Keratinocyte (primary cell): ENCODE measurements at regions not wholly inside any gene's neighbourhood (a gene's known extent, or its start where the extent isn't known, plus 50 kb on each side); places are given as distances from the start of the nearest gene placed in this dataset.

ENCODE experiments used
- DNase-seq: peaks from one replicate; pipeline ENCODE4 v3.0.0-alpha.2; 2011; ENCODE audit warnings: low read depth, missing footprints, low spot score
- FAIRE-seq: peaks from 2 replicates; lab custom pipeline; 2011; peaks lifted over from hg19 to GRCh38; lab: Jason Lieb, UNC
- H2AFZ ChIP-seq: 2 replicates; pipeline ENCODE4 v1.6.0; 2012; ENCODE audit warnings: low read length, control low read depth, inconsistent platforms; ENCODE audit not compliant: control insufficient read depth
- H3K27ac ChIP-seq: 2 replicates; pipeline ENCODE4 v1.5.1; 2011; ENCODE audit warnings: low read length; ENCODE audit not compliant: control insufficient read depth, insufficient read depth
- H3K27me3 ChIP-seq: 3 replicates; pipeline ENCODE4 v1.6.0; 2011; ENCODE audit warnings: low read length; ENCODE audit not compliant: control insufficient read depth, insufficient read depth; ENCODE audit errors: extremely low read depth
- H3K36me3 ChIP-seq, 2 experiments: 2 replicates in 1 of 2; 3 replicates in 1 of 2; pipeline ENCODE4 v1.5.1; 2011; ENCODE audit warnings: low read length in 2 of 2, mild to moderate bottlenecking in 1 of 2; ENCODE audit not compliant: control insufficient read depth in 2 of 2, insufficient read depth in 2 of 2; ENCODE audit errors: extremely low read depth in 1 of 2
- H3K4me1 ChIP-seq: 3 replicates; pipeline ENCODE4 v1.5.1; 2011; ENCODE audit warnings: low read length; ENCODE audit not compliant: control insufficient read depth, insufficient read depth; ENCODE audit errors: extremely low read depth
- H3K4me2 ChIP-seq: 3 replicates; pipeline ENCODE4 v1.6.0; 2011; ENCODE audit warnings: low read depth, low read length; ENCODE audit not compliant: control insufficient read depth, insufficient read depth; ENCODE audit errors: extremely low read depth
- H3K4me3 ChIP-seq, 3 experiments: fragments of 200-600 bp in 1 of 3; sonication (generic) in 1 of 3; 2 replicates in 2 of 3; 3 replicates in 1 of 3; pipeline ENCODE4 v1.5.1; 2011 to 2016; ENCODE audit warnings: low read length in 3 of 3, mild to moderate bottlenecking in 3 of 3, control low read depth in 2 of 3, inconsistent platforms in 1 of 3, low read depth in 1 of 3, mixed read lengths in 1 of 3, mixed run types in 1 of 3, moderate library complexity in 1 of 3; ENCODE audit not compliant: control insufficient read depth in 2 of 3, insufficient read depth in 2 of 3; ENCODE audit errors: extremely low read depth in 1 of 3
- H3K79me2 ChIP-seq: 2 replicates; pipeline ENCODE4 v1.6.0; 2012; ENCODE audit warnings: low read length; ENCODE audit not compliant: control insufficient read depth, insufficient read depth
- H3K9ac ChIP-seq: 3 replicates; pipeline ENCODE4 v1.6.0; 2011; ENCODE audit warnings: low read length; ENCODE audit not compliant: control insufficient read depth, insufficient read depth; ENCODE audit errors: extremely low read depth
- H3K9me1 ChIP-seq: 3 replicates; pipeline ENCODE4 v1.6.0; 2011; ENCODE audit warnings: low read length; ENCODE audit not compliant: control insufficient read depth, insufficient read depth; ENCODE audit errors: extremely low read depth
- H3K9me3 ChIP-seq: 2 replicates; pipeline ENCODE4 v1.5.1; 2012; ENCODE audit warnings: low read depth, low read length; ENCODE audit not compliant: control insufficient read depth
- H4K20me1 ChIP-seq: 3 replicates; pipeline ENCODE4 v1.6.0; 2011; ENCODE audit warnings: low read length; ENCODE audit not compliant: control insufficient read depth, insufficient read depth; ENCODE audit errors: extremely low read depth
- EZH2 ChIP-seq: IDR thresholded peaks from one replicate; pipeline ENCODE4 v1.6.1; 2012; ENCODE audit warnings: inconsistent platforms, mild to moderate bottlenecking, low read length, moderate library complexity
- dilution Hi-C: fragments of 300-500 bp; cut with MboI; formaldehyde crosslinking; loops from one replicate; pipeline ENCODE4 v1.7.0; 2020; ENCODE audit warnings: low sequenced_read_pairs; ENCODE audit not compliant: extremely low pct_ligation_motif_present
- TF ChIP-seq, protein P1 (sequence below), 3 experiments: IDR thresholded peaks in 1 of 3; conservative IDR thresholded peaks in 1 of 3; optimal IDR thresholded peaks in 1 of 3; 2 replicates in 2 of 3; 3 replicates in 1 of 3; pipeline versions ENCODE3 to v1.5.1; 2011; ENCODE audit warnings: low read length in 3 of 3, mild to moderate bottlenecking in 3 of 3, moderate library complexity in 2 of 3, control low read depth in 1 of 3, inconsistent platforms in 1 of 3; ENCODE audit not compliant: insufficient read depth in 2 of 3; ENCODE audit errors: extremely low read depth in 1 of 3

DNA sequence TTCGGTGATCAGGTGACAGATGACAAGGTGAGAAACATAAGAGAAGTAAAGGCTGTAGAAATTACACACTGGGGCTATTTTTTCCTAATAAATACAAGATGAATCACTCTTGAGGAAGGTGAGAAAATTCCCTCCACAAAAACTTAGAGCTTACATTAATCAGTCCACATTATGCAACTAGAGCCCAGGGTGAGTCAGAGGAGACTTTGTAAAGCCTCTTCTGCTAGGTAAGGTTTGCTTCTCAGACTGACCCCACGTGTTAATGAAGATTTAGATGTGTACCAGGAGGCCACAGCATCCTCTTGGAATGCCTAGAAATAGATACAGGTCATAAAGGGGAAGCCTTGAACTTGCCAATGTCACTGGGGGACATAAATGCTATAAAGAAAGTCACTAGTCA is 396.0 kb upstream of the SMIM31 start:
- Histone ChIP-seq H4K20me1 (no peaks in the 10 kb centered on the region), H3K4me2 (no peak overlapping the region), H3K9me1 (no peaks in the 10 kb centered on the region), H3K4me3 (no peak overlapping the region), H3K9ac (no peak overlapping the region), H2AFZ (no peak overlapping the region), H3K27me3 (no peaks in the 10 kb centered on the region), H3K36me3 (no peaks in the 10 kb centered on the region), H3K9me3 (no peaks in the 10 kb centered on the region), H3K27ac (no peak overlapping the region), H3K4me1 (no peaks in the 10 kb centered on the region), H3K79me2 (no peaks in the 10 kb centered on the region)
- dilution Hi-C loops = no loop called here
- DNase-seq (no peak), FAIRE-seq (no peak)
- TF ChIP-seq, protein P1, sequence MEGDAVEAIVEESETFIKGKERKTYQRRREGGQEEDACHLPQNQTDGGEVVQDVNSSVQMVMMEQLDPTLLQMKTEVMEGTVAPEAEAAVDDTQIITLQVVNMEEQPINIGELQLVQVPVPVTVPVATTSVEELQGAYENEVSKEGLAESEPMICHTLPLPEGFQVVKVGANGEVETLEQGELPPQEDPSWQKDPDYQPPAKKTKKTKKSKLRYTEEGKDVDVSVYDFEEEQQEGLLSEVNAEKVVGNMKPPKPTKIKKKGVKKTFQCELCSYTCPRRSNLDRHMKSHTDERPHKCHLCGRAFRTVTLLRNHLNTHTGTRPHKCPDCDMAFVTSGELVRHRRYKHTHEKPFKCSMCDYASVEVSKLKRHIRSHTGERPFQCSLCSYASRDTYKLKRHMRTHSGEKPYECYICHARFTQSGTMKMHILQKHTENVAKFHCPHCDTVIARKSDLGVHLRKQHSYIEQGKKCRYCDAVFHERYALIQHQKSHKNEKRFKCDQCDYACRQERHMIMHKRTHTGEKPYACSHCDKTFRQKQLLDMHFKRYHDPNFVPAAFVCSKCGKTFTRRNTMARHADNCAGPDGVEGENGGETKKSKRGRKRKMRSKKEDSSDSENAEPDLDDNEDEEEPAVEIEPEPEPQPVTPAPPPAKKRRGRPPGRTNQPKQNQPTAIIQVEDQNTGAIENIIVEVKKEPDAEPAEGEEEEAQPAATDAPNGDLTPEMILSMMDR (optimal IDR thresholded peaks at IDR 0.05 in 1 of 3, IDR thresholded peaks at IDR 0.05 in 1 of 3, conservative IDR thresholded peaks at IDR 0.05 in 1 of 3; ENCODE audit: extremely low read depth in 1 of 3, insufficient read depth in 2 of 3, low read length in 3 of 3) = no peak
- TF ChIP-seq EZH2 = no peak

DNA sequence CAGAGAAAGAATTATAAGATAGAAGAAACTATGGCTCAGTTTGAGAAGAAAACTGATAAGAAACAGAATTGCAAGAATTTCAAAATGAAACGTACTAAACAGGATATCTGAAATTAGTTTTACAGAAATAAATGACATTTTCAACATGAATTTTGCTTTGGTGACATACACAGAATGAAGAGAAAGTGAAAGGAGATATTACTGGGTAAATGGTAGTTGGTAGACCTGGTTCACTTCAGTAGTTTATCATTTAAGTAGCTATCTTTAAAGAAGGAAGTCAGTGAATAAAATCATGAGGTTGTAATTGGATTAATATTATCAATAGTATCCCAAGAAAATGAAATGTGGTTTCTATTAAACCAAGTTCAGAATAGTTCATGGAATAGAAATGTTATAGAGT is 395.5 kb upstream of the SMIM31 start:
- FAIRE-seq (no peak), DNase-seq (no peak)
- no peaks in the 10 kb centered on the region for H3K4me1 ChIP-seq
- no peak overlapping the region for H3K27ac ChIP-seq
- no peaks in the 10 kb centered on the region for H3K9me3 ChIP-seq
- H3K27me3 ChIP-seq = no peaks in the 10 kb centered on the region
- H3K36me3 ChIP-seq = no peaks in the 10 kb centered on the region
- dilution Hi-C loops = no loop called here
- H4K20me1 ChIP-seq = no peaks in the 10 kb centered on the region
- no peak overlapping the region for H3K4me2 ChIP-seq
- H3K79me2 ChIP-seq = no peaks in the 10 kb centered on the region
- no peaks in the 10 kb centered on the region for H3K9me1 ChIP-seq
- no peak overlapping the region for H3K9ac ChIP-seq
- no peak overlapping the region for H3K4me3 ChIP-seq
- TF ChIP-seq, protein P1 (optimal IDR thresholded peaks at IDR 0.05 in 1 of 3, IDR thresholded peaks at IDR 0.05 in 1 of 3, conservative IDR thresholded peaks at IDR 0.05 in 1 of 3; ENCODE audit: extremely low read depth in 1 of 3, insufficient read depth in 2 of 3, low read length in 3 of 3) = no peak
- TF ChIP-seq EZH2 = no peak
- H2AFZ ChIP-seq = no peak overlapping the region
